GM12878 (cell line): ENCODE measurements at regions not wholly inside any gene's neighbourhood (a gene's known extent, or its start where the extent isn't known, plus 50 kb on each side); places are given as distances from the start of the nearest gene placed in this dataset.

Source experiments
- ATAC-seq: fragments of 200-7000 bp; cut with Tn5 transposase; 3 replicates; pipeline ENCODE4 v1.9.1; 2020; ENCODE audit warnings: mild to moderate bottlenecking, moderate library complexity
- BruUV-seq: library from RNA; stranded (reverse); fragments of 400-500 nt; replicated peaks from 2 replicates; lab custom pipeline; 2021; lab: Mats Ljungman, UMichigan
- CTCF ChIA-PET: fragments of 300-600 bp; sonication (Branson Sonifier 250); formaldehyde crosslinking; extraction: SDS; loops from one replicate; lab custom pipeline; 2021; ENCODE audit warnings: inconsistent platforms; lab: Yijun Ruan, JAX
- POLR2A ChIA-PET: fragments of 350-600 bp; formaldehyde crosslinking; extraction: SDS; loops from one replicate; lab custom pipeline; 2021; ENCODE audit warnings: inconsistent platforms; lab: Charles Lee
- RAD21 ChIA-PET: fragments of 300-600 bp; sonication (Branson Sonifier 250); formaldehyde crosslinking; loops from one replicate; lab custom pipeline; 2023; ENCODE audit warnings: antibody characterized with exemption; ENCODE audit not compliant: unreplicated experiment; lab: Charles Lee
- SMC1A ChIA-PET: fragments of 300-600 bp; sonication (Branson Sonifier 250); formaldehyde crosslinking; loops from one replicate; lab custom pipeline; 2023; ENCODE audit not compliant: unreplicated experiment, uncharacterized antibody; lab: Charles Lee
- DNase-seq: peaks from one replicate; pipeline ENCODE4 v3.0.0-alpha.2; 2011; ENCODE audit warnings: low read depth, low spot score
- FAIRE-seq: peaks from 3 replicates; lab custom pipeline; 2011; peaks lifted over from hg19 to GRCh38; lab: Jason Lieb, UNC
- H2AFZ ChIP-seq: 2 replicates; pipeline ENCODE4 v1.6.0; 2011; ENCODE audit warnings: low read depth, low read length, control low read depth; ENCODE audit not compliant: control insufficient read depth
- H3K27ac ChIP-seq: 2 replicates; pipeline ENCODE4 v1.5.1; 2011; ENCODE audit warnings: control low read depth; ENCODE audit not compliant: control insufficient read depth, insufficient read depth
- H3K27me3 ChIP-seq, 2 experiments: replicated peaks in 1 of 2; 2 replicates each; pipeline versions ENCODE4 v1.6.0 to v1.6.1; 2011; ENCODE audit warnings: low read length in 1 of 2; ENCODE audit not compliant: control insufficient read depth in 2 of 2, insufficient read depth in 2 of 2
- H3K36me3 ChIP-seq, 2 experiments: 2 replicates each; pipeline ENCODE4 v1.5.1; 2011; ENCODE audit warnings: low read length in 1 of 2; ENCODE audit not compliant: control insufficient read depth in 2 of 2, insufficient read depth in 2 of 2
- H3K4me1 ChIP-seq: 2 replicates; pipeline ENCODE4 v1.6.1; 2011; ENCODE audit warnings: mild to moderate bottlenecking, low read length, moderate library complexity, mixed read lengths; ENCODE audit not compliant: control insufficient read depth, insufficient read depth
- H3K4me2 ChIP-seq: 2 replicates; pipeline ENCODE4 v1.6.0; 2011; ENCODE audit warnings: control low read depth; ENCODE audit not compliant: control insufficient read depth, insufficient read depth
- H3K4me3 ChIP-seq: fragments of 200-600 bp; sonication (generic); 2 replicates; pipeline ENCODE4 v1.5.1; 2016
- H3K79me2 ChIP-seq: 2 replicates; pipeline ENCODE4 v1.6.0; 2011; ENCODE audit warnings: low read length; ENCODE audit not compliant: control insufficient read depth, insufficient read depth
- H3K9ac ChIP-seq: 2 replicates; pipeline ENCODE4 v1.8.0; 2011; ENCODE audit warnings: low read length, control low read depth, mixed read lengths; ENCODE audit not compliant: control insufficient read depth, insufficient read depth
- H3K9me3 ChIP-seq: replicated peaks from 3 replicates; pipeline ENCODE4 v1.5.1; 2011; ENCODE audit warnings: mild to moderate bottlenecking, low read length; ENCODE audit not compliant: control insufficient read depth, insufficient read depth
- H4K20me1 ChIP-seq: 2 replicates; pipeline ENCODE4 v1.6.0; 2011; ENCODE audit not compliant: control insufficient read depth, insufficient read depth
- CHD2 ChIP-seq: IDR thresholded peaks from 2 replicates; pipeline ENCODE4 v1.6.1; 2011; ENCODE audit warnings: low read depth, low read length, improper control_type of control experiment, borderline replicate concordance
- EED ChIP-seq: sonication (generic); IDR thresholded peaks from 2 replicates; pipeline ENCODE4 v1.6.1; 2016; ENCODE audit warnings: antibody characterized with exemption, low read depth
- HDAC6 ChIP-seq: fragments of 200-600 bp; sonication (generic); IDR thresholded peaks from one replicate; pipeline ENCODE4 v1.8.0; 2017; ENCODE audit warnings: antibody characterized with exemption; ENCODE audit not compliant: unreplicated experiment
- KAT2A ChIP-seq: conservative IDR thresholded peaks from 2 replicates; pipeline ENCODE4 v1.6.1; 2011; ENCODE audit warnings: low read depth, low read length; ENCODE audit not compliant: control insufficient read depth
- MEF2A ChIP-seq: IDR thresholded peaks from 2 replicates; pipeline ENCODE4 v1.6.1; 2011; ENCODE audit warnings: low read depth, mild to moderate bottlenecking, low read length, moderate library complexity; ENCODE audit not compliant: insufficient read depth
- NR2C1 ChIP-seq: fragments of 450-650 bp; IDR thresholded peaks from 2 replicates; pipeline ENCODE4 v1.6.1; 2017; ENCODE audit warnings: antibody characterized with exemption, mild to moderate bottlenecking, moderate library complexity
- POLR2AphosphoS2 ChIP-seq: IDR thresholded peaks from 2 replicates; pipeline ENCODE4 v1.6.1; 2011; ENCODE audit warnings: low read depth, mild to moderate bottlenecking, low read length, improper control_type of control experiment, moderate library complexity
- RAD51 ChIP-seq: fragments of 450-650 bp; IDR thresholded peaks from 2 replicates; pipeline ENCODE4 v1.6.1; 2016; ENCODE audit warnings: moderate library complexity, mild to moderate bottlenecking, inconsistent platforms
- SMARCA5 ChIP-seq: fragments of 450-650 bp; IDR thresholded peaks from 2 replicates; pipeline ENCODE4 v1.6.1; 2017; ENCODE audit warnings: mild to moderate bottlenecking
- USF1 ChIP-seq: IDR thresholded peaks from 2 replicates; pipeline ENCODE4 v1.6.1; 2011; ENCODE audit warnings: borderline replicate concordance, low read depth, mild to moderate bottlenecking, moderate library complexity, mixed read lengths, low read length; ENCODE audit not compliant: insufficient read depth; ENCODE audit errors: extremely low read length
- ZNF592 ChIP-seq: fragments of 450-650 bp; IDR thresholded peaks from 2 replicates; pipeline ENCODE4 v1.6.1; 2017; ENCODE audit warnings: mild to moderate bottlenecking, moderate library complexity
- WGBS: methylation state at CpG from one replicate; pipeline ENCODE4 v1.1.6; 2016; ENCODE audit warnings: low lambda C conversion rate; ENCODE audit not compliant: insufficient replicate concordance, insufficient coverage; ENCODE audit errors: missing lambda C conversion rate; 5-methylcytosine and 5-hydroxymethylcytosine counted together
- in situ Hi-C: fragments of 300-500 bp; cut with MboI; formaldehyde crosslinking; loops from 9 replicates; pipeline ENCODE4 v1.14.3; 2018; ENCODE audit warnings: mixed read lengths
- intact Hi-C: fragments of 100-400 bp; cut with micrococcal nuclease; formaldehyde crosslinking; loops from one replicate; pipeline ENCODE4 v1.14.2; 2022; ENCODE audit not compliant: unreplicated experiment
- TF ChIP-seq, protein P1 (sequence below): IDR thresholded peaks from 2 replicates; pipeline ENCODE4 v1.6.1; 2011; ENCODE audit warnings: mild to moderate bottlenecking, low read depth, low read length, moderate library complexity; ENCODE audit not compliant: insufficient replicate concordance
- TF ChIP-seq, protein P2 (sequence below): fragments of 450-650 bp; IDR thresholded peaks from 2 replicates; pipeline ENCODE4 v1.6.1; 2017; ENCODE audit warnings: mild to moderate bottlenecking, low read depth, inconsistent platforms; ENCODE audit not compliant: poor library complexity, severe bottlenecking

- TF ChIP-seq USF1, result no peak
Observed at GRCh38 chrX:13940671-13941070, 89.0 kb downstream of the GEMIN8 start (continued).

GRCh38 chrX:13939741-13940597 is 89.7 kb downstream of the GEMIN8 start:
- POLR2A ChIA-PET, result interaction anchor here (0.6 kb wide), 2 partner anchors 76 to 106 kb away, joined by 4 read pairs; no protein-coding TSS in a partner anchor
- peaks cover 7 to 15% of the 10 kb centered on the region in 2 experiments for H3K27me3 ChIP-seq
- no peak overlapping the region for H3K4me2 ChIP-seq
- H3K79me2 ChIP-seq, result no peaks in the 10 kb centered on the region
- WGBS, result 27% methylated on average over 6 of the region's 6 CpGs
- no peaks in the 10 kb centered on the region for H4K20me1 ChIP-seq
- H2AFZ ChIP-seq, result no peak overlapping the region
- no peaks in the 10 kb centered on the region for H3K36me3 ChIP-seq
- no peaks in the 10 kb centered on the region; the same call in 2 of the 3 replicates for H3K9me3 ChIP-seq
- in situ Hi-C loops, result no loop called here
- CTCF ChIA-PET, result no interaction called here
- H3K27ac ChIP-seq, result no peak overlapping the region
- intact Hi-C loops, result no loop called here
- FAIRE-seq, result no peak
- no peaks in the 10 kb centered on the region for H3K4me1 ChIP-seq
- DNase-seq, result no peak
- SMC1A ChIA-PET, result interaction anchor here (0.7 kb wide), 1 partner anchor 598 kb away, joined by 4 read pairs; no protein-coding TSS in a partner anchor
- no peak overlapping the region for H3K9ac ChIP-seq
- ATAC-seq, result no peak; the same call in 1 of the 3 replicates
- RAD21 ChIA-PET, result no interaction called here
- no TSS peak for BruUV-seq
- no peak overlapping the region for H3K4me3 ChIP-seq
- no peak for TF ChIP-seq SMARCA5
- TF ChIP-seq KAT2A, result no peak
- TF ChIP-seq HDAC6, result no peak
- TF ChIP-seq, protein P1, sequence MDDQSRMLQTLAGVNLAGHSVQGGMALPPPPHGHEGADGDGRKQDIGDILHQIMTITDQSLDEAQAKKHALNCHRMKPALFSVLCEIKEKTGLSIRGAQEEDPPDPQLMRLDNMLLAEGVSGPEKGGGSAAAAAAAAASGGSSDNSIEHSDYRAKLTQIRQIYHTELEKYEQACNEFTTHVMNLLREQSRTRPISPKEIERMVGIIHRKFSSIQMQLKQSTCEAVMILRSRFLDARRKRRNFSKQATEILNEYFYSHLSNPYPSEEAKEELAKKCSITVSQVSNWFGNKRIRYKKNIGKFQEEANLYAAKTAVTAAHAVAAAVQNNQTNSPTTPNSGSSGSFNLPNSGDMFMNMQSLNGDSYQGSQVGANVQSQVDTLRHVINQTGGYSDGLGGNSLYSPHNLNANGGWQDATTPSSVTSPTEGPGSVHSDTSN, result no peak
- TF ChIP-seq, protein P2, sequence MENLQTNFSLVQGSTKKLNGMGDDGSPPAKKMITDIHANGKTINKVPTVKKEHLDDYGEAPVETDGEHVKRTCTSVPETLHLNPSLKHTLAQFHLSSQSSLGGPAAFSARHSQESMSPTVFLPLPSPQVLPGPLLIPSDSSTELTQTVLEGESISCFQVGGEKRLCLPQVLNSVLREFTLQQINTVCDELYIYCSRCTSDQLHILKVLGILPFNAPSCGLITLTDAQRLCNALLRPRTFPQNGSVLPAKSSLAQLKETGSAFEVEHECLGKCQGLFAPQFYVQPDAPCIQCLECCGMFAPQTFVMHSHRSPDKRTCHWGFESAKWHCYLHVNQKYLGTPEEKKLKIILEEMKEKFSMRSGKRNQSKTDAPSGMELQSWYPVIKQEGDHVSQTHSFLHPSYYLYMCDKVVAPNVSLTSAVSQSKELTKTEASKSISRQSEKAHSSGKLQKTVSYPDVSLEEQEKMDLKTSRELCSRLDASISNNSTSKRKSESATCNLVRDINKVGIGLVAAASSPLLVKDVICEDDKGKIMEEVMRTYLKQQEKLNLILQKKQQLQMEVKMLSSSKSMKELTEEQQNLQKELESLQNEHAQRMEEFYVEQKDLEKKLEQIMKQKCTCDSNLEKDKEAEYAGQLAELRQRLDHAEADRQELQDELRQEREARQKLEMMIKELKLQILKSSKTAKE, result no peak
- TF ChIP-seq MEF2A, result no peak
- TF ChIP-seq NR2C1, result no peak
- TF ChIP-seq POLR2AphosphoS2, result no peak
- no peak for TF ChIP-seq ZNF592
- no peak for TF ChIP-seq EED
- no peak for TF ChIP-seq RAD51
- no peak for TF ChIP-seq CHD2
